C4-2B (cell line): ENCODE measurements at regions not wholly inside any gene's neighbourhood (a gene's known extent, or its start where the extent isn't known, plus 50 kb on each side); places are given as distances from the start of the nearest gene placed in this dataset.

Experiments used
- CTCF ChIP-seq: fragments of 450-650 bp; conservative IDR thresholded peaks from 2 replicates; pipeline ENCODE4 v1.5.1; 2017; ENCODE audit warnings: mild to moderate bottlenecking
- ZFX ChIP-seq: fragments of 450-650 bp; IDR thresholded peaks from 2 replicates; pipeline ENCODE4 v1.6.1; 2017

GRCh38 chr1:216777148-216777547, 53.9 kb upstream of the ESRRG start:
- TF ChIP-seq CTCF: no peak
- TF ChIP-seq ZFX: no peak
